ENCODE measurements at regions not wholly inside any gene's neighbourhood (a gene's known extent, or its start where the extent isn't known, plus 50 kb on each side); places are given as distances from the start of the nearest gene placed in this dataset.

GRCh38 chr12:76252031-76252430 lies 96.2 kb downstream of the BBS10 start:
- FAIRE-seq, result no peak
- Histone ChIP-seq H3K4me3 (replicated peaks in 1 of 3; ENCODE audit: insufficient read depth in 1 of 3, low read depth in 2 of 3, low read length in 3 of 3) (no peak overlapping the region), H3K9me3 (ENCODE audit: low read length) (no peaks in the 10 kb centered on the region), H3K4me1 (ENCODE audit: insufficient read depth, low read length) (no peaks in the 10 kb centered on the region), H3K4me2 (ENCODE audit: low read depth, low read length) (no peak overlapping the region), H3K27me3 (ENCODE audit: control insufficient read depth in 1 of 2, insufficient read depth in 2 of 2, low read length in 2 of 2) (peaks cover 0 to 3% of the 10 kb centered on the region in 2 experiments; a peak in 2 of 5 replicates), H3K9ac (ENCODE audit: insufficient read depth, low read depth, low read length) (no peak overlapping the region), H4K20me1 (ENCODE audit: insufficient read depth, low read length) (no peaks in the 10 kb centered on the region), H2AFZ (ENCODE audit: low read length) (no peak overlapping the region), H3K36me3 (replicated peaks in 1 of 2; ENCODE audit: control insufficient read depth in 1 of 2, insufficient read depth in 2 of 2, low read length in 2 of 2) (no peaks in the 10 kb centered on the region), H3K79me2 (ENCODE audit: insufficient read depth, low read length) (no peaks in the 10 kb centered on the region), H3K27ac (ENCODE audit: extremely low read length, insufficient read depth, low read length) (no peak overlapping the region)
- intact Hi-C loops (cut with micrococcal nuclease; ENCODE audit: unreplicated experiment) (no loop called here), in situ Hi-C loops (cut with HindIII; ENCODE audit: extremely low pct_ligation_motif_present, low pct_unique_long_range_greater_than_20kb) (no loop called here)
- ChIA-PET CTCF (ENCODE audit: low intra/inter-chr PET ratio, low total read pairs) (no interaction called here), POLR2A (no interaction called here)
- no TSS peak for BruUV-seq (replicated peaks)
- 69% methylated on average over 8 of the region's 11 CpGs for WGBS (ENCODE audit: low lambda C conversion rate)
- ATAC-seq, result no peak
- no peak for DNase-seq (ENCODE audit: low spot score)
- TF ChIP-seq SPEN (CRISPR knock-in tag; IDR thresholded peaks at IDR 0.05; ENCODE audit: low read depth), result no peak

DNA sequence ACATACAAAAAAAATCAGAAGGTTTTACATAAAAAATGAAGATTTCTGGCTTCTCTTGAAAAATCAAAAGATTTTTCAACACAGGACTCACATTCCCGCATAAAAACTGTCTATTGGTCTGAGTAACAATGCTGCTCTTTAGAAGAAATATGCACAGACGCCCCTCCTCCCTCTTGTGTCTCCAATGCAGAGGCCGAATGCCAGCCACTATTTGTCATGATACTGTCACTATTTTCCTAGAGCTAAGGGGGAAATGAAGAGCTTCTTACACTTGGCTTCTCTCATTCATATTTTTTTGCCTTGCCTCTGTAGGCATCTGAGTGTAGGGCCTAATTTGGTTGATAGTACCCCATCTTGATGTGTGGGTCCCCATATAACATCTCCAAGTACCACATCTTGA lies 98.0 kb downstream of the BBS10 start:
- Histone ChIP-seq H3K9ac (ENCODE audit: insufficient read depth, low read depth, low read length) (no peak overlapping the region), H3K27me3 (ENCODE audit: control insufficient read depth in 1 of 2, insufficient read depth in 2 of 2, low read length in 2 of 2) (peaks cover 0 to 3% of the 10 kb centered on the region in 2 experiments; a peak in 1 of 5 replicates), H3K4me2 (ENCODE audit: low read depth, low read length) (no peak overlapping the region), H3K9me3 (ENCODE audit: low read length) (no peaks in the 10 kb centered on the region), H2AFZ (ENCODE audit: low read length) (no peak overlapping the region), H3K4me1 (ENCODE audit: insufficient read depth, low read length) (no peaks in the 10 kb centered on the region), H3K4me3 (replicated peaks in 1 of 3; ENCODE audit: insufficient read depth in 1 of 3, low read depth in 2 of 3, low read length in 3 of 3) (no peak overlapping the region), H3K27ac (ENCODE audit: extremely low read length, insufficient read depth, low read length) (no peak overlapping the region), H3K79me2 (ENCODE audit: insufficient read depth, low read length) (no peaks in the 10 kb centered on the region), H3K36me3 (replicated peaks in 1 of 2; ENCODE audit: control insufficient read depth in 1 of 2, insufficient read depth in 2 of 2, low read length in 2 of 2) (no peaks in the 10 kb centered on the region), H4K20me1 (ENCODE audit: insufficient read depth, low read length) (no peaks in the 10 kb centered on the region)
- intact Hi-C loops (cut with micrococcal nuclease; ENCODE audit: unreplicated experiment) (no loop called here), in situ Hi-C loops (cut with HindIII; ENCODE audit: extremely low pct_ligation_motif_present, low pct_unique_long_range_greater_than_20kb) (no loop called here)
- no peak for ATAC-seq
- WGBS (ENCODE audit: low lambda C conversion rate), result 7% methylated on average over 3 of the region's 3 CpGs
- ChIA-PET POLR2A (no interaction called here), CTCF (ENCODE audit: low intra/inter-chr PET ratio, low total read pairs) (no interaction called here)
- no peak for FAIRE-seq
- DNase-seq (ENCODE audit: low spot score), result no peak
- BruUV-seq (replicated peaks), result no TSS peak
- TF ChIP-seq HOXA9 (CRISPR knock-in tag; IDR thresholded peaks at IDR 0.05; ENCODE audit: borderline replicate concordance) (no peak), KMT2B (CRISPR knock-in tag; IDR thresholded peaks at IDR 0.05) (no peak), THAP11 (CRISPR knock-in tag; IDR thresholded peaks at IDR 0.05) (no peak), GATAD1 (CRISPR knock-in tag; IDR thresholded peaks at IDR 0.05) (no peak), JUNB (CRISPR knock-in tag; IDR thresholded peaks at IDR 0.05; ENCODE audit: borderline replicate concordance) (no peak), ZBTB46 (CRISPR knock-in tag; IDR thresholded peaks at IDR 0.05; ENCODE audit: borderline replicate concordance) (no peak), PHB2 (IDR thresholded peaks at IDR 0.05; ENCODE audit: partially characterized antibody) (no peak), ZNF639 (CRISPR knock-in tag; conservative IDR thresholded peaks at IDR 0.05) (no peak), GATA4 (IDR thresholded peaks at IDR 0.05; ENCODE audit: borderline replicate concordance, low read depth) (no peak), GLMP (CRISPR knock-in tag; IDR thresholded peaks at IDR 0.05; ENCODE audit: borderline replicate concordance) (no peak)
